HG03354 (cell line): ENCODE measurements at regions not wholly inside any gene's neighbourhood (a gene's known extent, or its start where the extent isn't known, plus 50 kb on each side); places are given as distances from the start of the nearest gene placed in this dataset.

Experiments
- ATAC-seq: cut with Tn5 transposase; IDR thresholded peaks from one replicate; pipeline ENCODE4 v1.9.1; 2021; ENCODE audit warnings: mild to moderate bottlenecking; ENCODE audit not compliant: unreplicated experiment, poor library complexity, severe bottlenecking

DNA sequence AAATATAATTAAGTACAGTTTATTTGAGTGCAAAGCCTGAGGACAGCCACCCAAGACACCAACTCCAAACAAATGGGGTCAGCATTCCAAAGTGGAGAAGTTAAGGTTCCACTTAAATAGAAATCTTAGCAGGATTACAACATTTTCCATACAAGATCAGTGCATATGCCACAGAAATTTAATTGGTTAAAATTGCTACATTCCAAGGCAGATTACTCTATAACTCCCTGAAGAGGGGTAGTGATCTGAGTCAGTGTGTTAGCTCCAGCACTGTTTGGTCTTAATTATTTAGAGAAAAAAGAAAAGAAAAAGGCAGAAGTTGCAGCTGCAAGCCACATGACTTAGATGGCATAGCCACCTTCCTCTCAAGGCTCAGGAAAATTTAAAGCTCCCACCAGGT lies 297.5 kb downstream of the HHIPL2 start:
- ATAC-seq, result no peak

DNA sequence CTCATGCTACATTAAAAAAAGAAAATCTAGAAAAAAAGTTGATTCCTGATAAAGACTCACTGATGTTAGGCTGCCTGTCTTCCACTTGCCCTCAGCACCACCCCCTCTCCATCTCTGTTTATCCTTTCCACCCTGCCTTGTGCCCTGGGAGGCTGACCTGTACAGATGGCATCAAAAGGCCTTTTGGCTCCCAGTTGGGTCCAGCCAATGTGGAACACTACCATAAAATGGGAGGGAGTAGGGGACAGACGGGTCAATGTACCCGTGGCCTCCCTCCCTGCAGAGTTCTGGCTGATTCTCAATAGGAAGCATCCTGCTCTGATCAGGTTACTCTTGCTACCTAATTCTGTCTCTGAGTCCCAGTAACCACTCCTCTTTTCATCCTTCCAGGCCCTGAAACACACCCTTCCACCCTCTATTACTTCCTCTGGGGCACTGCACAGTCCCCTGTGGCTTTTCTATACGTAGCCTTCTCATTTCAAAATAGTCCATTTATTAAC lies 300.0 kb downstream of the HHIPL2 start:
- ATAC-seq, result no peak

DNA sequence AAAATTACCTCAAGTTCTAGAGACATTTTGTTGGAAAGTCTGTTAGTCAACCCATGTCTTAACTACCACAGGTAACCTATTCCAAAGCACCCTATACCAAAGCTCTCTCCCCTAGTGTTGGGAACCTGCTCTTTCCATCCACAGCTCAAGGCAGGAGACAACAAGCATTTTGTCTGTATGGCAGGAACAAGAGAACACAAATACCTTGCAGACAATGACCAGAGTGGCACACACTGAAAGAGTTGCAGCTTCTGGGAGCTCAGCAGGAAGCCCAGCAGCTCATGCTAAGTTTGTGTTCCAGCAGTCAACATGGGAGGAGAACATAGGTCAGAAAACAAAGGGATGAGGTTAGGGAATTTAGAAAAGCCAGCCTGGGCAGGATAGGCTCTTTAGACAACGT lies 300.8 kb downstream of the HHIPL2 start:
- no peak for ATAC-seq

DNA sequence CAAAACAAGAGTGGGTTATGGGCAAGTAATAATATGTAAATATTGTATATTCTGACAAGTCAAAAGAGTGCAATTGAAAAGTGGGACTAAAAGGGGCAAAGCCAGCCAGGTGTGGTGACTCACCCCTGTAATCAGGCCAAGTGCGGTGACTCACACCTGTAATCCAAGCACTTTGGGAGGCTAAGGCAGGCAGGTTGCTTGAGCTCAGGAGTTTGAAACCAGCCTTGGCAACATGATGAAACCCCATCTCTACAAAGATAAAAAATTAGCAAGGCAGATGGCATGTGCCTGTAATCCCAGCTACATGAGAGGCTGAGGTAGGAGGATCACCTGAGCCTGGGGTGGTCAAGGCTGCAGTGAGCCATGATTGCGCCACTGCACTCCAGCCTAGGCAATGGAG lies 304.0 kb downstream of the HHIPL2 start:
- ATAC-seq, result no peak

DNA sequence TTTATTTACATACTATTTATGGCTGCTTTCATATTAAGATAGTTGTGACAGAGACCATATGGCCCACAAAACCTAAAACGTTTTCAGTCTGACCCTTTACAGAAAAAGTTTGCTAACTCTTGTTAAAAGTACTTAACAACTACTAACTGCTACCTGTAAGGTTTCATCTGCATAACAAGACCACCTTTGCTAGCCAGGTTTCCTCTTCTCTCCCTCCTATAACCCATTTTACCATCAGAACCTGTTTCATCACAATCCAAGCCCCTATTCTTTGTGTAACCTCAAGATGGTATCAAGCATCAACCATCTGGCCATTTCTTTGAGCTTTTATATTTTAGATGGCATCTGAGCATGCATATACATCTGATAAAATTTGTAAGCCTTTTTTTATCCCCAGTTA lies 305.4 kb downstream of the HHIPL2 start:
- ATAC-seq, result no peak

DNA sequence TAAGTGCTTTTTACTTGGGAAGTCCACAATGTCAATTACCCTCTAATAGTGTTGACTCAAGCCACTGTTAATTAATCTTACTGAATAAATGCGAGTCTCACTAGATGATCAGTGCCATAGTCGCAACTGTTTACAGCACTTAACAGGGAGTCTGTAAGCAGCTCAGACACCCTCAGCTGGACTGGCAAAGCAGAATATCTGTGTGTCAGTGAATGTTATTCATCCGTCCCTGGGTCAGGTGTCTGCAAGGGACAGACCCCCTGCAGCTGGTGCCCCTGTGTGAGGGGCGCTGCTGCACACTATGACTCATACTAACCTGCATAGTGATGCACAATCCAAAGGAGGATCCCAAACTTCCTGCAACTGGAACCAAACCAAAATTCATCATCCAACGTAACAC lies 306.5 kb downstream of the HHIPL2 start:
- no peak for ATAC-seq

DNA sequence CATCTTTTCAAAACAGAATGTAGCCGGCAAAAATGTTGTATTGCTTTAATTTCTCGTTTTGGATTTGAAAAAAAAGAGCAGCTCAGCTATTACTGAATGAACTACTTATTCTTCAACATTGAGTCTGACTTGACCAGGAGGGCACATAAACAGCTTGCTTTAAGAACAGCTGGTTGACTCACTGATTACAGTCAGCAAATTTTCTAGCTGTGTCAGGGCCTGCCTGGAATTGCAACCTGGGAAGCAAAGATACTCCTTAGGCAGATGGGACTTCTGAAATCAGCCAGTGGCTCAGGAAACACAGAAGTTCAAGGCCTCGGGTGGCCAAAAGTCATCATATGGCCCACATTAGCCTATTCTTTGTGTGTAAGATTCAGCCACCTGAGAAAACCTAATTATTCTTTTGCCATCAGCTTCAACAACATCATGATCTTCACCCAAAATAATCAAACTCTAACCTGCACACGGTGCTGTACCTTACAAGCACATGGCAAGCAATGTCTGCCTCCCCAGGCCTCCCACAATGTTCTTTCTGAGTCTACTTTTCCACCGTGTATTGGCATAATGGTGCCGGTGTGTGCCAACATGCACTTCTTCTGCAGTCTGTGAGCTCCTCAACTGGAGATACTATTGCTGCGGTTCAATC lies 307.2 kb downstream of the HHIPL2 start:
- ATAC-seq, result no peak

DNA sequence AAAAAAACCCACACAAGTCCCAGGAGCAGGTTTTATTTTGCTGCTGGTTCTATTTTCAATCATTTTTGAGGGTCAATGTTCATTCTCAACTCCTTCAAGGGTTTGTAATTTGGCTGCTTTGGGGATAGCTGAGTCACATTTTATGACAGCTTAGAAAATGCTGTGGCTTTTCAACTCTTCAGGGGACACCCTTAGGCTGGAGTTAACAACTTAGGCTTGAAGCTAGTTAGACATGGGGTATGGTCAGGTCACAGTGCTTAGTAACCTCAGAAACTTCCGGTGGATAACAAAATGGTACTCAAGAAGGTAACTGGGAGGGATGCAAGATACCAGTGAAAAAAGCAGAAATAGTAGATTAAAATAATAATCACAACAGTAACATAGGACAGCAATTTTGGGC lies 308.8 kb downstream of the HHIPL2 start:
- ATAC-seq, result no peak

DNA sequence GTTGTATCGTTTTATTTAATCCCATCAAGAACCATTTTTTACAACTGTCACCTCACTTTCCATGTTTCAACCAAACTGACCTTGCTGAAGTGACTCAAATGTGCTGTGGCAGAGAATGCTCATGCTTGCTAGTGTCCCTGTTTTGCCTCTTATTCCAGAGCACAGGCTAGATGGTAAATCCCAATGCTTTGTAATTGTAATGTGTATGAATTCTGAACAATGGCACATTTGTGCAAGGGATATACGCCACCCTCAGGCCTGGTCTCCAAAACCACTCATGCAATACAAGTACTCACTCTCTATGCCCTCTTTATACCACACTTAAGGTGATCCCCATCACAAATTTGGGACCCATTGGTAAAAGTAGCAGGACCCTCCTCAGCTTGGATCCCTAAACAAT lies 313.6 kb downstream of the HHIPL2 start:
- ATAC-seq, result no peak

DNA sequence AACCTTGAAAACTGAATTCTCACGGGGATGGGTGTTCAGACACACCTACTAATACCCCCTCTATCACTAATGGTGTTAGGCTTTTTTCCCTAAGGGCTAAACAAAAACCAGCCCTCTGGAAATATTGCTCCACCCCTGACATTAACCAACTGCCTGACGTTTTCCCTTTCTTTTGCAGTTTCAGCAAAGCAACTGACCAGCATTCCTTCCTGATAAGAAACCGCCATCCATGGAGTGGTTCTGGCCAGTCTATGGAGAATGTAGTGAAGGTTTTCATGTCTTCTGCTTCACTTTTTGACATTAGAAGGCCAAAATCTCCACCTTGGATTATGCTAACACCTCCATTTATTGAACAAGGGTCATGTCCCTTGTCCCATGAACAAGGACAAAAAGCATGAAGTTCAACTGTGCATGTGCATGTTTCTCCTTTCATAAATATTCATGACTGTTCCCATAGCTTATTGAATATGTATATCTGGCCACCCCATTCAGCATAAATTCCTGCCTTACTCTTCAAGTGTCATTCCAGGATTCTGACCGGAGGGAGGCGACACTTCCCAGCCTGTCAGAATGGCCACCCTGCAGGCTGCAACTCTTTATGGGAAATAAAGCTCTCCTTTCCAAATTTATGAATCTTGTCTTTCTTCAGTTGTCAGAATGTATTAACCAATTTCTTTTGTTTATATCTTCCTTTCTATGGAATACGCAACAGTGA lies 314.3 kb downstream of the HHIPL2 start:
- ATAC-seq, result no peak

DNA sequence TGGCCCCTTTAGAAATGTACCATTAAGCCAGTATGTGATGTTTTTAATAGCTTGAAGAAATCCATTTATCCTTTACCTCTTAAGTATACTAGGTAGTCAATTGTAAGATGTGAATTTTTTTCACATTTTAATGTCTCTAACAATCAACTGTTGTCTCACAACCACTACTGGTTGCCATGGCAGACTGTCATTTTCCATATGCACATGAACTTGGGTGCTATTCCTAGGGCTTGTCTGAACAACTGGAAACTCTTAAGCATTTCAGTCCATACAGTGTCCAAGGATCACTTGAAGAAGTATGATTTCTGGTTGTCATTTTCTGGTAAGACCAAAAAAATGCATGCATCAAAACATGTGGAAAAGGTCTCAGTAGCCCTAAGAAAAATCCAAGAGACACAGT lies 315.1 kb downstream of the HHIPL2 start:
- no peak for ATAC-seq

DNA sequence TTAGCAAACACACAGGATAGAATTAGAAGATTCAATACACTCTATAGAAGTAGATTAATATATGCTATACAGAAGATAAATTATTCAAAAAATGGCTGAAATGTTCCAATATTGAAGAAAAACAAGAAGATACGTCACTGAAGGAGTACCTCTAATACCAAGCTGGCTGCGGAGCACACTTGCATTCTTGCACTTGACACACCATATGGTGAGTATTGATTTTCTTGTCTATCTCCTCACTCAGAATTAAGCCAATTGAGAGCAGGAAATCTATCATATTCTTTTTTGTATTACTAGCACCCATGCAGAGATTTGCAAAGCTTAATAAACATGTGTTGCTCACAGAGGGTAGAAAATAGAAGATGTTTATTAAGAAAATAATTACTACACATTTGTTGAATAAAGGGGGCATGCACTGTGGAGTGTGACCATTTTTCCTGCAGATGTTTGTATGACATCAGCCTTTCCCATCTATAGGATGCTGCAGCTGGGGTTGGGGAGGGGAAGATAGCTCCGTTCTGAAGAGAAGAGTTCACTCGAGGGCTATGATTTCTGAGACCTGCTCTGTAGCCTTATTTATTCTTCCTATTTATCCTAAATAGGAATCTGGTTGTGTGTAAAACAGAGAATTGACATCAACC lies 318.1 kb downstream of the HHIPL2 start:
- no peak for ATAC-seq

DNA sequence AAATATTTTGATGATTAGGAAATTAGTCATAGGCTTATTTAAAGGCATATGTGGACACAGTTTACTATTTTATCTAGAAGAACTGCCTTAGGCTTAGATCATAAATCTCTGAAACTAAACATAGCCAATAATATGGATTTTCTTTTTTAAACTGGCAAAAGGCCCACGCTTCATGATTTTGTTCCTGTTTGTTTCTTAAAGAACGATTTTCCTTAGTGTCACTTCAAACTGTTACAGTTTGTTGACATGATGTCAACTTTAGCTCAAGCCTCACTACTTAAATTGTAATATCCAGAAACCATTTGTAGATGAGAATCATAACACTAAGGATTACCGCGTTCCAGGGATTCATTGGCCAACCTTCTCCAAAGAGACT lies 322.6 kb downstream of the HHIPL2 start:
- no peak for ATAC-seq

DNA sequence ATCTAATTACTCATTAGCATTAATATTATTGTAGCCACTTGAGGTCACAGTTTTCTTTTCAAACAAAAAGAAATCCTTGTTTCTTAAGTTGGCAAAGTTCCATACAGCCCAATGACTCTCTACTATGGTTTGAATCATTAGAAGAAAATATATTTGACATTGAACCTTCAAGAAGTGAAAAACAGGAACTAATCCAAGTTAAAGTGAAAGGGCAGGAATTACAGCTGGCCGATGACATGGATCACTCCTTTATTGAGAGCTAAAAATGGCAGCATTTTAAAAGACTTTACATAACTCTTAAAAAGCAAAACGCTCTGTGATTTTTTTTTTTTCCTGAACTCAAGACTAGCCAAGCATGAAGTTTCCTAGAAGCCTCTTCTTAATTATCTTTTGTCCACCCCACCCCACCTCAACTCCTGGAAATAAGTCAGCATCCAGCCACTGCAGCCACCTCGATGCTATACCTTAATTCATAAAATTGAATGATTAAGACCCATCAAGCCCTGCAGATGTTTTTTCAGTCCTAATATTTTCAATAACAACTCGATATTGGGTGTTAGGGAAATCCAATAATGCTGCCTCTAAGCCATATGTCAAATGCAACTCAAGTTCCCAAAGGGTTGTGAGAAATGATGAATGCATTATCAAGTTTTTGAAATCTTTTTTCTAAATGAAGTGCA lies 323.1 kb downstream of the HHIPL2 start:
- ATAC-seq, result no peak

DNA sequence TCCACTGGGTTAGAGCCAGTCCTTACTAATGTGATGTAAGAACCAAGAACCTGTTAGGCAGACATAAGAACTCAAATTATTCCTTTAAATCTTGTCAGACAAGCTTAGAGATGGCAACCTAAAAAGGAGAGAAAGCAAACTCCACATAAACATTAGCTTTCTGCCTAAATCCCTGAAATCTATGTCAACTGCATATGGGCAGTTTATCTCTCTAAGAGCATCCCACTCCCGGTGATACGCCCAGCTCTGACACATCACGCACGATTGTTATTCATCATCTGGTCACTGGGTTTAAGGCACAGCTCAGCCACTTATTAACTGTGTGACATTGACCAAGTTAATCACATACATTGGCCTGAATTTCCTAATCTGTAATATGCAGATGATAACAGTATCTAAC lies 323.7 kb downstream of the HHIPL2 start:
- ATAC-seq, result no peak

DNA sequence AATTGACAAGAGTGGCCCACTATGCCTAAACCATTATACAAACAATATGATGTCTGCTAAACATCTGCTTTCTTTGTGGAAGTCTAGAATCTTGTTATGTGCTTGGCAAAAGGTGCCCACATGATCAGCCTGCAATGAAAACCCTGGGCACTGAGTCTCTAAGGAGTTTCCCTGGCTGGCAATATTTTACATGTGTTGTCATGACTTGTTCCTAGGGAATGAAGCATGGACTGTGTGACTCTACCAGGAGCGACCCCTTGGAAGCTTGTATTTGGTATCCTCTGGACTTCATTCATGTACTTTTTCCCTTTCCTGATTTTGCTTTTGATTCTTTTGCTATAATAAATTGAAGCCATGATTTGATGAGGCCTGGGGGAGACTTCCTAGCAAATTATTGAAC lies 324.9 kb downstream of the HHIPL2 start:
- no peak for ATAC-seq

DNA sequence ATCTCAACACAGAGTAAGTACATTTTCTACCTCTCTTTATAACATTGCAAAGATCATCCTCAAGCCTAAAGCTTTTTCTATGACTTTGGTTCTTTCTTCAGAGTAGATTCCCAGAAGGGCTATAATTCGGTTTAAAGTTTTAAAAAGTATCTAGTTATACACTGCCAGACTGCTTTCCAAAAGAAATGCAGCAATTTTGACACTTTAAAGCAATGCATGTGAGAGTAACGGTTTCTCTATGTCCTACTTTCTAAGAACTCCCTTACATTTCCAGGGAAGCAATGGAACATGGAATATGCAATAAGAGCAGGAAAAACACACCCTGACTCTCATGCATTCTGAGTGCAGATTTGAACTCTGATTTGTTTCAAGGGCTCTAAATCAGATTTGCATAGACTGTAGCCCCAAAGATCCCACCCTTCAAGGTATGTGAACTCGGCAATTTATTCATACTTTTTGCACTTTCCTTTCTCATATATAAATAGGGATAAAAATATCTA lies 331.6 kb downstream of the HHIPL2 start:
- ATAC-seq, result no peak

DNA sequence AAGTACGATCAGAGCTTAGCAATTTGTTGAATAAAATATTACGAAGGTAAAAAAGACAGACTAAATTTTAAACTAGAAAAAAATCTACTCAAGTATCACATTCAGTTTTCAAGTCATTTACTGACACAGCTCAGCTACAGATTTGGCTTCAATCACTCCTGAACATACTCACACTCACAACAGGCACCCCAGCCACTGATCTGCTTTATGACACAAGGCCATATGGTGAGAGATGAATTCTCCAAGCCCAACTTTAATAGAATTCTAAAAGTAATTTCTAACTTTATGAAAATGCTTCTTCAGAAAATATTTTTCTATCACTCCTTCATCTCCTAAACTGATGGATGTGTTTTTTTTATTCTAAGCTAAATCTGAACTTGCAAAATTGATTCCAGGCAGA lies 337.1 kb downstream of the HHIPL2 start:
- ATAC-seq, result no peak

DNA sequence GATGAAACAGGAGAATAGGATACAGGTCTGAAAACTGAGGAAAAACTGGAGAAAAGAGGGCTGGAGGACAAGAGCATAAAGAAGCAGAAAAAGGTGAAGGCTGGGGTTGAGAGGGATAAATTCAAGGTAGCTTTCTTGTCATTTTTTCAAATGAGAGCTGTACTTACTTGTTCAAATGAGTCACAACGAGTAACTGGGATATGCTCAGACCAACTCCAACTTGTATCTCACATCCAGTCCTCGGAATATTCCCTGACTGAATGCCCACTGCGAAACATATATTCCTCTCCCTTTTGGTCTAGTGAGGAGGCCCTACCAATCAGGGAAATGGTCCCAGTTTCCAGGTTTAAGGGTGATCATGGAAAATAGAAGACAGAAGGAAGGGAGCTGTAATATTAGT lies 343.4 kb downstream of the HHIPL2 start:
- ATAC-seq, result no peak

DNA sequence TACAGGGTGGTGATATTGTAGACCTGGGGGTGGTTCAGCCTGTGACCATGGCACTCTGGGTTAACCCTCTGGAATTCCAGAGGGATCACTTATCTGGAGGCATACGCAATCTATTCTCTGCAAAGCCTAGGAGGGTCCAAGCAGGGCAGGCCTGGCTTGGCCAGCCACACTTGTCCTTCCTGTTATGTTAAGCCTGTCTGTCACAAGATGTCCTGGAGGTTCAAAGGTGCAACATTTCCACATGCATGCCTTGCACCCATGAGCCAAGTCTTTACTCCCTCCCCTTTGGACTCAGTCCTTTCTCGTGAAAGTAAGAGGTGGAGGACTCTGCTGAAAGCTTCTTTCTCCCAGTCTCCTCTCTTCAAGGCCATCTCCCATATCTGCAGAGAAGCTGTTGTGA lies 345.1 kb downstream of the HHIPL2 start:
- no peak for ATAC-seq
